Right ventricle myocardium inferior (tissue), 1 donor: ENCODE measurements at regions not wholly inside any gene's neighbourhood (a gene's known extent, or its start where the extent isn't known, plus 50 kb on each side); places are given as distances from the start of the nearest gene placed in this dataset.

Source experiments
- ATAC-seq: fragments of 200-7000 bp; cut with Tn5 transposase; one replicate; pipeline ENCODE4 v1.9.1; 2020; ENCODE audit warnings: mild to moderate bottlenecking, moderate library complexity
- DNase-seq: peaks from one replicate; pipeline ENCODE4 v3.0.0; 2021; ENCODE audit errors: missing footprints
- intact Hi-C: fragments of 100-400 bp; cut with DNase I; formaldehyde crosslinking; loops from one replicate; pipeline ENCODE4 v1.11.0; 2022
- donor health status: DM: no; HTN: yes; CAD: no; lungs with severe emphysema.

DNA sequence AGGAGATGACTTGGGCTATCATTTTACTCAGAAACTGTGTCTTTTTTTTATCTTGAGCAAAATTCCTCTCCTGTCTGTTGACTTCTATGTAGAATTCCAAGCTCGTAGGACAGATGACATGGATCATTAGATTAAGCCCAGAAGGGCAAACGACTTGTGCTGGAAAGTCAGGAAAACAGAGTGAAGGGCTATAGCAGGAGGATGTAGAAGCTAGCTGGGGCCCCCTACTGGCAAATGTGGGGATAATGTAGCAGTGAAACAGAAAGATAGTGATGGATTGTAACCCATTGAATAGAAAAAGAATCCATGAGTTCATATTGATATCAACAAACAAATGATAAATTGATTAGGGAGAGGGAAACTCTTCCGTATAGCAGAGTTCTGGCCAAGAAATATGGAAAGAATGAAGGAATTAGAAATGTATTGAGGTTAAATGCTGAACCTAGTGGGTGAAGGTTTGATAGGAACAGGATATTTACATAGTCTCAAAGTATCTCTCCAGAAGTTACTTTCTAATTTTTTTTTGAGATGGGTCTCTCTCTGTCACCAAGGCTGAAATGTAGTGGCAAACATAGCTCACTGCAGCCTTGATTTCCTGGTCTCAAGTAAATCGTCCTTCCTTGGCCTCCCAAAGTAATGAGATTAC lies 103.6 kb downstream of the LYZL1 start:
- DNase-seq (no peak), ATAC-seq (no peak)

DNA sequence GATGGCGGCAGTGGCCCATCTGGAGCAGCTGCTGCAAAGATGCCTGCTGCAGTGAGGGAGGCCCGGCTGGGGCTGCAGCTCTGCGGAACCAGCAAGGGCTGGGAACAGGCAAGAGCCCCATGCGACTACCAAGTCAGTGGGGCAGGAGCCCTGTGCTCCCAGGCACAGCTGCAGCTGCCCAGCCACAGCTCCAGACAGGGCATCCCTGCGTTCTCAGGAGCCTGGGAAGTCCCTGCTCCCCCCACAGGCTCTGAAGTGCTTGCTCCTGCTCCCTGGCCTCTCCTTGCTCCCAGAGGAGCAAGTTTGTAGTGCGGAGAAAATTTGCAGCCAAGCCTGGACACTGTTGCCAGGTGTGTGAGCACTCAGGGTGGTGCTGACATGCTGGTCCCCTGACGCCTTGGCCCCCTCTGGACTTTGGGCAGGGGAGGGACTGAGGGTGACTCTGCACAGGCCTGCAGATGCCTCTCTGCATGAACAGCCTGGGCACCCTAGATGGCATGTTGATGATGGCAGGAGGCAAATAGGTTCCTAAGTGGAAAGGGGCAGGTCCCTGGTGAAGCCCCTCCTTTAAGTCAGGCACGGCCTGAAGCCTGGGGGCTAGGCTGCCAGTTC lies 105.6 kb downstream of the LYZL1 start:
- DNase-seq (no peak), ATAC-seq (no peak)
- intact Hi-C loops: no loop called here

More for the DNA sequence above, 103.6 kb downstream of the LYZL1 start:
- intact Hi-C loops: no loop called here

DNA sequence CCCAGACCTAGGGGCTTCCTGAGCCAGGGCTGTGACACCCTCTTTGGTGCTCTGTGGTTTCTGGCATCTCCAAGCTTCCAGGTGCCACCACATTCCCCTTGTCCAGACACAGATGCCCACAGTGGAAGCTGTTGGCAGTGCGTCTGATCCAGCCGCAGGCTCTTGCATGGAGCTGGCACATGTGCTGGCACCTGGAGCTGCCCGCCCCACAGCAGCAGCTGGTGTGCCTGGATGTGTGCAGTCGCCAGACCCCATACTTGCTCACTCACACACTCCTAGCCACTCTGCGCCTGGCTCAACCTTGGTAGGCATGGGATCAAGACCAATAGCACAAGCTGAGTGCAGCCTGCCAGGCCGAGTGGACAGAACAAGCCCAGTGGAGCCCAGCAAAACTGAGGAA lies 106.5 kb downstream of the LYZL1 start:
- no peak for ATAC-seq
- DNase-seq: no peak
- intact Hi-C loops: no loop called here

DNA sequence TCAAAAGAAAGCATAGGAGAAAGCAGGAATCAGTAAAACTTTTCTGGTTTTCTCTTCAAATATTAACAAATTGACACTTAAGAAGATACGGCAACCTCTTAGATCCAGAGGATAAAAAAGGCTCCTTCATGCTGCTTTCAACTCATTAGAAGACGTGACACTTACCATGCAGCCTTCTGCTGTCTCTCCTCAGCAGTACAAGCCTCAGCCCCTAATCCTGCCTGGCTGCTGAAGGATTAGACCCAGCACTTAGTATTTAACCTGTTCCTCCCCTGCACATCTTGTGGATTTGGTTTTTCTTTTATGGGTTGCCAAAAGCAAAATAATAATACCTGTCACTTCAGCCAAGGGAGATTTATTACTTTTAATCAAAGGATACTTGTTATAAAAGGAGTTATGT lies 108.4 kb downstream of the LYZL1 start:
- intact Hi-C loops: no loop called here
- ATAC-seq: no peak
- DNase-seq: no peak

DNA sequence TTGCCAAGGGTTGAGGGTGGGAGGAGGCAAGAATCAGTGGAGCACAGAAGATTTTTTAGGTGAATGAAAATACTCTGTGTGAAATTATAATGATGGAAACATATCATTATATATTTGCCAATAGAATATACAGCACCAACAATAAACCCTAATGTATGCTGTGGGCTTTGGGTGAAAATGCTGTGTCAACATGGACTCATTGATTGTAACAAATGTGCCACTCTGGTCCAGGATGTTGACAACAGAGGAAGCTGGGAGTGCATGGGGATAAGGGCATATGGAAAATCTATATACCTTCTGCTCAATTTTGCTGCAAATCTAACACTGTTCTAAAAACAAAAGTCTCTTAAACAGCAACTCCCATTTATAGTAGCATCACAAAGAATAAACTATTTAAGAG lies 114.3 kb downstream of the LYZL1 start:
- intact Hi-C loops: no loop called here
- no peak for ATAC-seq
- no peak for DNase-seq

GRCh38 chr10:29407280-29407858 lies 118.5 kb downstream of the LYZL1 start:
- intact Hi-C loops: no loop called here
- ATAC-seq: no peak
- no peak for DNase-seq
